WTC11 (cell line): ENCODE measurements at regions not wholly inside any gene's neighbourhood (a gene's known extent, or its start where the extent isn't known, plus 50 kb on each side); places are given as distances from the start of the nearest gene placed in this dataset.

Experiments
- ATAC-seq: fragments of 200-7000 bp; cut with Tn5 transposase; 2 replicates; pipeline ENCODE4 v1.10.0; 2021; ENCODE audit warnings: mild to moderate bottlenecking, moderate library complexity
- CTCF ChIA-PET: fragments of 300-600 bp; sonication (Branson Sonifier 250); formaldehyde crosslinking; loops from one replicate; lab custom pipeline; 2021; ENCODE audit warnings: antibody characterized with exemption; lab: Charles Lee
- POLR2A ChIA-PET: fragments of 350-600 bp; sonication (Branson Sonifier 250); formaldehyde crosslinking; loops from one replicate; lab custom pipeline; 2021; ENCODE audit warnings: antibody characterized with exemption; lab: Charles Lee
- DNase-seq: peaks from one replicate; pipeline ENCODE4 v3.0.0; 2021; ENCODE audit warnings: low spot score
- H3K27ac Mint-ChIP-seq: 2 replicates; pipeline ENCODE4 v1.8.0; 2021; ENCODE audit warnings: mixed read lengths
- H3K27me3 Mint-ChIP-seq: 2 replicates; pipeline ENCODE4 v1.8.0; 2021; ENCODE audit warnings: low read depth, mild to moderate bottlenecking, moderate library complexity, mixed read lengths
- H3K36me3 Mint-ChIP-seq: 2 replicates; pipeline ENCODE4 v1.8.0; 2021; ENCODE audit warnings: mixed read lengths
- H3K4me1 Mint-ChIP-seq: 2 replicates; pipeline ENCODE4 v1.8.0; 2022; ENCODE audit warnings: mixed read lengths
- H3K4me3 Mint-ChIP-seq: 2 replicates; pipeline ENCODE4 v1.8.0; 2021; ENCODE audit warnings: mild to moderate bottlenecking, moderate library complexity, mixed read lengths
- H3K9me3 Mint-ChIP-seq: 2 replicates; pipeline ENCODE4 v1.8.0; 2021; ENCODE audit warnings: mixed read lengths
- EMX1 ChIP-seq: fragments of 250-450 bp; sonication (Bioruptor Pico); IDR thresholded peaks from 2 replicates; pipeline ENCODE4 v1.8.0; 2021; ENCODE audit warnings: mild to moderate bottlenecking
- ETV6 ChIP-seq: sonication (generic); formaldehyde crosslinking; IDR thresholded peaks from 2 replicates; pipeline ENCODE4 v1.8.1; 2022; ENCODE audit warnings: mild to moderate bottlenecking, missing genetic modification reagents
- FOXK1 ChIP-seq: sonication (generic); formaldehyde crosslinking; IDR thresholded peaks from 2 replicates; pipeline ENCODE4 v1.8.0; 2022; ENCODE audit warnings: mild to moderate bottlenecking, moderate library complexity, missing genetic modification reagents
- FOXP1 ChIP-seq: sonication (generic); formaldehyde crosslinking; IDR thresholded peaks from 2 replicates; pipeline ENCODE4 v1.8.0; 2022; ENCODE audit warnings: missing genetic modification reagents, mild to moderate bottlenecking, moderate library complexity, borderline replicate concordance
- GTF2I ChIP-seq: fragments of 250-450 bp; sonication (Bioruptor Pico); conservative IDR thresholded peaks from 2 replicates; pipeline ENCODE4 v1.4.0; 2021; ENCODE audit warnings: mild to moderate bottlenecking
- JAZF1 ChIP-seq: fragments of 250-450 bp; sonication (Bioruptor Pico); IDR thresholded peaks from 2 replicates; pipeline ENCODE4 v1.9.0; 2021; ENCODE audit warnings: moderate library complexity, mild to moderate bottlenecking, inconsistent platforms
- JUN ChIP-seq: sonication (generic); formaldehyde crosslinking; IDR thresholded peaks from 2 replicates; pipeline ENCODE4 v1.8.0; 2023; ENCODE audit warnings: mild to moderate bottlenecking, missing genetic modification reagents
- KAT7 ChIP-seq: sonication (generic); formaldehyde crosslinking; IDR thresholded peaks from 2 replicates; pipeline ENCODE4 v1.8.1; 2023; ENCODE audit warnings: missing genetic modification reagents, mild to moderate bottlenecking, borderline replicate concordance
- MXD4 ChIP-seq: fragments of 250-450 bp; sonication (Bioruptor Pico); IDR thresholded peaks from 2 replicates; pipeline ENCODE4 v1.8.0; 2021; ENCODE audit warnings: mild to moderate bottlenecking, moderate library complexity, borderline replicate concordance
- OVOL2 ChIP-seq: fragments of 250-450 bp; sonication (Bioruptor Pico); IDR thresholded peaks from 2 replicates; pipeline ENCODE4 v1.9.0; 2021; ENCODE audit warnings: mild to moderate bottlenecking, borderline replicate concordance
- RORB ChIP-seq: fragments of 250-450 bp; sonication (Bioruptor Pico); IDR thresholded peaks from 2 replicates; pipeline ENCODE4 v1.9.0; 2021; ENCODE audit warnings: mild to moderate bottlenecking
- SP1 ChIP-seq: sonication (generic); formaldehyde crosslinking; conservative IDR thresholded peaks from 2 replicates; pipeline ENCODE4 v1.8.1; 2022; ENCODE audit warnings: missing genetic modification reagents
- TEAD4 ChIP-seq: sonication (generic); formaldehyde crosslinking; IDR thresholded peaks from 2 replicates; pipeline ENCODE4 v1.8.0; 2022; ENCODE audit warnings: mild to moderate bottlenecking, missing genetic modification reagents
- TP53 ChIP-seq: sonication (generic); formaldehyde crosslinking; IDR thresholded peaks from 2 replicates; pipeline ENCODE4 v1.8.1; 2023; ENCODE audit warnings: mild to moderate bottlenecking, missing genetic modification reagents
- ZNF138 ChIP-seq: sonication (generic); formaldehyde crosslinking; conservative IDR thresholded peaks from 2 replicates; pipeline ENCODE4 v1.8.1; 2022; ENCODE audit warnings: mild to moderate bottlenecking, moderate library complexity, missing genetic modification reagents
- ZNF317 ChIP-seq: sonication (generic); formaldehyde crosslinking; IDR thresholded peaks from 2 replicates; pipeline ENCODE4 v1.8.1; 2023; ENCODE audit warnings: low read depth, mild to moderate bottlenecking, moderate library complexity, missing genetic modification reagents, borderline replicate concordance
- ZNF671 ChIP-seq: fragments of 250-450 bp; sonication (Bioruptor Pico); IDR thresholded peaks from 2 replicates; pipeline ENCODE4 v1.8.0; 2021; ENCODE audit warnings: mild to moderate bottlenecking
- TF ChIP-seq, protein P1 (sequence below): sonication (generic); formaldehyde crosslinking; IDR thresholded peaks from 2 replicates; pipeline ENCODE4 v1.8.1; 2022; ENCODE audit warnings: low read depth, mild to moderate bottlenecking, moderate library complexity, missing genetic modification reagents, borderline replicate concordance
- TF ChIP-seq, protein P2 (sequence below): sonication (generic); formaldehyde crosslinking; IDR thresholded peaks from 2 replicates; pipeline ENCODE4 v1.8.1; 2022; ENCODE audit warnings: low read depth, missing genetic modification reagents, borderline replicate concordance
- TF ChIP-seq, protein P3 (sequence below): sonication (generic); formaldehyde crosslinking; conservative IDR thresholded peaks from 2 replicates; pipeline ENCODE4 v1.8.1; 2023; ENCODE audit warnings: mild to moderate bottlenecking, low read depth, missing genetic modification reagents, moderate library complexity
- TF ChIP-seq, protein P4 (sequence below): fragments of 250-450 bp; sonication (Bioruptor Pico); IDR thresholded peaks from 2 replicates; pipeline ENCODE4 v2.1.2; 2022; ENCODE audit warnings: mild to moderate bottlenecking, moderate library complexity

DNA sequence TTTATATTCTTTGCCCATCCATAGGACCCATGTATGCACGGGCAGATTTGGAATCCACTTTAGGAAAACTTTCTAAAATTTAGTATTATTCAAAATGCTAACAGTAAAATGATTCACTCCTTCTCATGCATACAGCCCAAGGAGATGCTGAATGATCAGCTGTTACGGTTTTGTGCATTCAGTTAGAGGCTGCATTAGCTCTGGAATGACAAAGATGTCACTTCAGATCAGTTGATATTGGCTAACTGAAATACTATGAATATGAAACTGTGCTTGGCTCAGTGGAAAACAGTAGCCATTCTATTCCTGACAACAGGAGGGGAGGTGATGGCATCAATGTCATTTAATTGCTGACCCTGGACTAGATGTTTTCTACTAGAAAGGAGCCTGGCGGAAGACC, 560.7 kb downstream of the ZNF608 start:
- no peak overlapping the region for H3K4me3 Mint-ChIP-seq
- DNase-seq (no peak), ATAC-seq (no peak)
- TF ChIP-seq GTF2I (CRISPR knock-in tag): no peak
- no peak for TF ChIP-seq ZNF138 (CRISPR knock-in tag)
- TF ChIP-seq, protein P1, sequence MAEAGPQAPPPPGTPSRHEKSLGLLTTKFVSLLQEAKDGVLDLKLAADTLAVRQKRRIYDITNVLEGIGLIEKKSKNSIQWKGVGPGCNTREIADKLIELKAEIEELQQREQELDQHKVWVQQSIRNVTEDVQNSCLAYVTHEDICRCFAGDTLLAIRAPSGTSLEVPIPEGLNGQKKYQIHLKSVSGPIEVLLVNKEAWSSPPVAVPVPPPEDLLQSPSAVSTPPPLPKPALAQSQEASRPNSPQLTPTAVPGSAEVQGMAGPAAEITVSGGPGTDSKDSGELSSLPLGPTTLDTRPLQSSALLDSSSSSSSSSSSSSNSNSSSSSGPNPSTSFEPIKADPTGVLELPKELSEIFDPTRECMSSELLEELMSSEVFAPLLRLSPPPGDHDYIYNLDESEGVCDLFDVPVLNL (CRISPR knock-in tag): no peak
- no peak for TF ChIP-seq ETV6 (CRISPR knock-in tag)
- TF ChIP-seq, protein P2, sequence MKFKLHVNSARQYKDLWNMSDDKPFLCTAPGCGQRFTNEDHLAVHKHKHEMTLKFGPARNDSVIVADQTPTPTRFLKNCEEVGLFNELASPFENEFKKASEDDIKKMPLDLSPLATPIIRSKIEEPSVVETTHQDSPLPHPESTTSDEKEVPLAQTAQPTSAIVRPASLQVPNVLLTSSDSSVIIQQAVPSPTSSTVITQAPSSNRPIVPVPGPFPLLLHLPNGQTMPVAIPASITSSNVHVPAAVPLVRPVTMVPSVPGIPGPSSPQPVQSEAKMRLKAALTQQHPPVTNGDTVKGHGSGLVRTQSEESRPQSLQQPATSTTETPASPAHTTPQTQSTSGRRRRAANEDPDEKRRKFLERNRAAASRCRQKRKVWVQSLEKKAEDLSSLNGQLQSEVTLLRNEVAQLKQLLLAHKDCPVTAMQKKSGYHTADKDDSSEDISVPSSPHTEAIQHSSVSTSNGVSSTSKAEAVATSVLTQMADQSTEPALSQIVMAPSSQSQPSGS (CRISPR knock-in tag): no peak
- TF ChIP-seq, protein P3, sequence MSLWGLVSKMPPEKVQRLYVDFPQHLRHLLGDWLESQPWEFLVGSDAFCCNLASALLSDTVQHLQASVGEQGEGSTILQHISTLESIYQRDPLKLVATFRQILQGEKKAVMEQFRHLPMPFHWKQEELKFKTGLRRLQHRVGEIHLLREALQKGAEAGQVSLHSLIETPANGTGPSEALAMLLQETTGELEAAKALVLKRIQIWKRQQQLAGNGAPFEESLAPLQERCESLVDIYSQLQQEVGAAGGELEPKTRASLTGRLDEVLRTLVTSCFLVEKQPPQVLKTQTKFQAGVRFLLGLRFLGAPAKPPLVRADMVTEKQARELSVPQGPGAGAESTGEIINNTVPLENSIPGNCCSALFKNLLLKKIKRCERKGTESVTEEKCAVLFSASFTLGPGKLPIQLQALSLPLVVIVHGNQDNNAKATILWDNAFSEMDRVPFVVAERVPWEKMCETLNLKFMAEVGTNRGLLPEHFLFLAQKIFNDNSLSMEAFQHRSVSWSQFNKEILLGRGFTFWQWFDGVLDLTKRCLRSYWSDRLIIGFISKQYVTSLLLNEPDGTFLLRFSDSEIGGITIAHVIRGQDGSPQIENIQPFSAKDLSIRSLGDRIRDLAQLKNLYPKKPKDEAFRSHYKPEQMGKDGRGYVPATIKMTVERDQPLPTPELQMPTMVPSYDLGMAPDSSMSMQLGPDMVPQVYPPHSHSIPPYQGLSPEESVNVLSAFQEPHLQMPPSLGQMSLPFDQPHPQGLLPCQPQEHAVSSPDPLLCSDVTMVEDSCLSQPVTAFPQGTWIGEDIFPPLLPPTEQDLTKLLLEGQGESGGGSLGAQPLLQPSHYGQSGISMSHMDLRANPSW (CRISPR knock-in tag): no peak
- no peak for TF ChIP-seq ZNF317 (CRISPR knock-in tag)
- TF ChIP-seq FOXP1: no peak
- TF ChIP-seq JAZF1 (CRISPR knock-in tag): no peak
- no peak for TF ChIP-seq KAT7 (CRISPR knock-in tag)
- TF ChIP-seq JUN (CRISPR knock-in tag): no peak
- no peak for TF ChIP-seq RORB (CRISPR knock-in tag)
- TF ChIP-seq OVOL2: no peak
- no peak for TF ChIP-seq FOXK1 (CRISPR knock-in tag)
- no peak for TF ChIP-seq TEAD4 (CRISPR knock-in tag)
- TF ChIP-seq, protein P4, sequence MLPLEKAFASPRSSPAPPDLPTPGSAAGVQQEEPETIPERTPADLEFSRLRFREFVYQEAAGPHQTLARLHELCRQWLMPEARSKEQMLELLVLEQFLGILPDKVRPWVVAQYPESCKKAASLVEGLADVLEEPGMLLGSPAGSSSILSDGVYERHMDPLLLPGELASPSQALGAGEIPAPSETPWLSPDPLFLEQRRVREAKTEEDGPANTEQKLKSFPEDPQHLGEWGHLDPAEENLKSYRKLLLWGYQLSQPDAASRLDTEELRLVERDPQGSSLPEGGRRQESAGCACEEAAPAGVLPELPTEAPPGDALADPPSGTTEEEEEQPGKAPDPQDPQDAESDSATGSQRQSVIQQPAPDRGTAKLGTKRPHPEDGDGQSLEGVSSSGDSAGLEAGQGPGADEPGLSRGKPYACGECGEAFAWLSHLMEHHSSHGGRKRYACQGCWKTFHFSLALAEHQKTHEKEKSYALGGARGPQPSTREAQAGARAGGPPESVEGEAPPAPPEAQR (CRISPR knock-in tag): no peak
- CTCF ChIA-PET: no interaction called here
- H3K4me1 Mint-ChIP-seq: peaks cover under 1% of the 10 kb centered on the region; the same call in 1 of the 2 replicates
- POLR2A ChIA-PET: no interaction called here
- no peak overlapping the region for H3K27ac Mint-ChIP-seq
- no peaks in the 10 kb centered on the region for H3K27me3 Mint-ChIP-seq
- no peaks in the 10 kb centered on the region for H3K36me3 Mint-ChIP-seq
- peaks cover 15% of the 10 kb centered on the region for H3K9me3 Mint-ChIP-seq

DNA sequence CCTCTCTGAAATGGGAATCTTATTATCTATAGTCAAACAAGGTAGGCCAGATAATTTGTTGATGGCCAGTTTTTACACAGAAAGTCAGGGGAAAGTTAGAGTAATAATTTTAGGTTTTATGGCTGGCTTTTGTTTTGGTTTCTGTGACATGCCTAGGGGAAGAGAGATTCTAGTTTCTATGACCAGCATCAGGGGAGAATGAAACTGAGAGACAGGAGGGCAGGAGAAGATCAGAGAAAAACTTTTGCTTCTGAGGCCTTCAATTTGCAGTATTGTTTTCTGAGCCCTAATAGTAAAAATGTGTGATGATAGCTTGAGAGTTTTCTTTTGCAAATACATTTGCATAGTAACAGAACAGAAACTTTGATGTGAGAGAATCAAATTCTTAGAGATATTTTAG, 564.3 kb downstream of the ZNF608 start:
- DNase-seq (no peak), ATAC-seq (no peak)
- H3K4me3 Mint-ChIP-seq: no peak overlapping the region
- no peak for TF ChIP-seq MXD4 (CRISPR knock-in tag)
- H3K27me3 Mint-ChIP-seq: no peaks in the 10 kb centered on the region
- ChIA-PET CTCF (no interaction called here), POLR2A (no interaction called here)
- peaks cover 12% of the 10 kb centered on the region for H3K4me1 Mint-ChIP-seq
- H3K27ac Mint-ChIP-seq: no peak overlapping the region
- H3K36me3 Mint-ChIP-seq: peaks cover 20% of the 10 kb centered on the region
- H3K9me3 Mint-ChIP-seq: peaks cover 30% of the 10 kb centered on the region

DNA sequence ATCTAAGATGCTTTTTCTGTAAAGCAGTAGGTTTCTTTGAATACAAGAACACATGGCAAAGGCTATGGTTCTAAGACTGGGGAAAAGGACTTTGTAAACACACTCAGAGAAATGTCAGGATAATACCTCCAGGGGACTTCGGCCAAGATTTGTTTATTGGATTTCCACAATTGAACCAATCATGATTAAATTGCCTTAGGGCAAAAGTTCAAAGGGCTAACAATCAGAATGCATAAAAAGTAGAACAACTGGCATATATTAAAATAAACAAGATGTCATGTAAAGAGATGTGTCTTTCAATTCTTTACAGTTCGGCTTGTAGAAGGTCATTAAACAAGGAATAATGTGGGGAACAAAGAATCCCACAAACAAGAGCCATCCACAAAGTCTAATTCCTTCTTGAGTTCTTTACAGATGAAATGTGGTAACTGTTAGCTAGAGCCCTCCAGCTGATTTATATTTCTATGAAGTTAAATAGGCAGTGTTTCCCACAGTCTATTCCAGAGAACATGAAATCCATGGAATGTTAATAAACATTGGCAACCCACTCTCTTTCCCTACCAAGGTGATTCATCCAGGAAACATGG, 565.5 kb downstream of the ZNF608 start:
- Mint-ChIP-seq H3K27ac (no peak overlapping the region), H3K27me3 (no peaks in the 10 kb centered on the region), H3K4me3 (no peak overlapping the region), H3K4me1 (peaks cover 14% of the 10 kb centered on the region), H3K9me3 (peaks cover 26% of the 10 kb centered on the region), H3K36me3 (peaks cover 23% of the 10 kb centered on the region)
- ChIA-PET CTCF (no interaction called here), POLR2A (no interaction called here)
- no peak for TF ChIP-seq SP1 (CRISPR knock-in tag)
- no peak for TF ChIP-seq TP53
- no peak for TF ChIP-seq JAZF1 (CRISPR knock-in tag)
- TF ChIP-seq EMX1 (CRISPR knock-in tag): no peak
- TF ChIP-seq ZNF671 (CRISPR knock-in tag): no peak
- no peak for TF ChIP-seq GTF2I (CRISPR knock-in tag)
- ATAC-seq: no peak
- no peak for DNase-seq
